PC-3 (cell line): ENCODE measurements at regions not wholly inside any gene's neighbourhood (a gene's known extent, or its start where the extent isn't known, plus 50 kb on each side); places are given as distances from the start of the nearest gene placed in this dataset.

Experiments
- ATAC-seq: fragments of 200-7000 bp; cut with Tn5 transposase; 2 replicates; pipeline ENCODE4 v1.9.1; 2020; ENCODE audit warnings: mild to moderate bottlenecking, moderate library complexity
- BruUV-seq: library from RNA; stranded (reverse); fragments of 400-500 nt; replicated peaks from 2 replicates; lab custom pipeline; 2021; lab: Mats Ljungman, UMichigan
- CTCF ChIA-PET: fragments of 300-600 bp; sonication (Branson Sonifier 250); formaldehyde crosslinking; loops from one replicate; lab custom pipeline; 2022; ENCODE audit warnings: antibody characterized with exemption; lab: Charles Lee
- POLR2A ChIA-PET: fragments of 300-600 bp; sonication (Branson Sonifier 250); formaldehyde crosslinking; loops from one replicate; lab custom pipeline; 2022; ENCODE audit warnings: antibody characterized with exemption; ENCODE audit not compliant: unreplicated experiment; lab: Charles Lee
- DNase-seq: peaks from one replicate; pipeline ENCODE4 v3.0.0-alpha.2; 2015
- H2AFZ ChIP-seq: fragments of 300-600 bp; sonication (generic); 2 replicates; pipeline ENCODE4 v1.6.0; 2016; ENCODE audit warnings: antibody characterized with exemption, low read length
- H3F3A ChIP-seq: fragments of 300-600 bp; sonication (generic); one replicate; pipeline ENCODE4 v1.6.0; 2017; ENCODE audit warnings: antibody characterized with exemption, low read length, control low read depth, mild to moderate bottlenecking; ENCODE audit not compliant: unreplicated experiment
- H3K27ac ChIP-seq: fragments of 300-600 bp; sonication (generic); 2 replicates; pipeline ENCODE4 v1.5.1; 2016; ENCODE audit warnings: mild to moderate bottlenecking, low read length
- H3K27me3 ChIP-seq: fragments of 300-600 bp; sonication (generic); 2 replicates; pipeline ENCODE4 v1.6.1; 2016; ENCODE audit warnings: low read length, mixed read lengths
- H3K36me3 ChIP-seq: fragments of 300-600 bp; sonication (generic); 2 replicates; pipeline ENCODE4 v1.6.1; 2016; ENCODE audit warnings: low read depth, mixed run types, low read length, mixed read lengths
- H3K4me1 ChIP-seq: fragments of 300-600 bp; sonication (generic); 2 replicates; pipeline ENCODE4 v1.5.1; 2016; ENCODE audit warnings: low read length; ENCODE audit not compliant: insufficient read depth
- H3K4me2 ChIP-seq: fragments of 300-600 bp; sonication (generic); 2 replicates; pipeline ENCODE4 v1.6.0; 2016; ENCODE audit warnings: low read length
- H3K4me3 ChIP-seq: fragments of 300-600 bp; sonication (generic); 2 replicates; pipeline ENCODE4 v1.5.1; 2016; ENCODE audit warnings: mild to moderate bottlenecking, low read length, mixed read lengths
- H3K79me2 ChIP-seq: fragments of 300-600 bp; sonication (generic); 2 replicates; pipeline ENCODE4 v1.6.1; 2017; ENCODE audit warnings: low read length, mixed read lengths
- H3K9ac ChIP-seq: fragments of 300-600 bp; sonication (generic); 2 replicates; pipeline ENCODE4 v1.6.0; 2016; ENCODE audit warnings: mild to moderate bottlenecking, low read length
- H3K9me2 ChIP-seq: fragments of 300-600 bp; sonication (generic); replicated peaks from 2 replicates; pipeline ENCODE4 v1.6.1; 2016; ENCODE audit warnings: mixed run types, low read length, mixed read lengths
- H3K9me3 ChIP-seq: fragments of 300-600 bp; sonication (generic); 2 replicates; pipeline ENCODE4 v1.6.1; 2016; ENCODE audit warnings: low read length, mixed read lengths
- H4K20me1 ChIP-seq: fragments of 300-600 bp; sonication (generic); 2 replicates; pipeline ENCODE4 v1.6.1; 2016; ENCODE audit warnings: low read length, mixed read lengths
- CTCF ChIP-seq: fragments of 300-600 bp; sonication (generic); conservative IDR thresholded peaks from 2 replicates; pipeline ENCODE4 v1.5.1; 2017; ENCODE audit warnings: antibody characterized with exemption, low read depth, mild to moderate bottlenecking, low read length
- EZH2 ChIP-seq: fragments of 300-600 bp; sonication (generic); IDR thresholded peaks from one replicate; pipeline ENCODE4 v1.6.1; 2017; ENCODE audit warnings: antibody characterized with exemption, mild to moderate bottlenecking, low read length; ENCODE audit not compliant: unreplicated experiment
- EZH2phosphoT487 ChIP-seq: fragments of 300-600 bp; sonication (generic); IDR thresholded peaks from 2 replicates; pipeline ENCODE4 v1.6.1; 2018; ENCODE audit warnings: mild to moderate bottlenecking, antibody characterized with exemption, low read length, borderline replicate concordance
- intact Hi-C: fragments of 100-400 bp; cut with micrococcal nuclease; formaldehyde crosslinking; loops from 2 replicates; pipeline ENCODE4 v1.9.0; 2023

DNA sequence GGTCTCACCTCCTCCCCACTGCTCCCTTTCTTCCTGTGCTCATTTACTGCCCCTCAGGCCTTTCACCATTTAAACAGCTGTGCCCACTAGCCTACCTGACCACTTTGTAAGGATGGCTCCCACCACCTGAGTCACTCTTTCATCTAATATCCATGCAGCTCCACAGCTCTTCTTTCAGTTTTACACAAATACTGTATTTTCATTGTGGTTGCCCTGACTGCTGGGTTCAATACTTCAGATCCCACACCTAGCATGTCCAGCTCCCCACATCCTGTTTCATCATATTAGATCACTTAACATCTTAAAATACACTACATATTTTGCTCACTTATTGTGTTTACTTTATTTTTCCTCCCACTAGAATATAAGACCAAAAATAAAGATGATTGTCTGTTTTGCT is 1110.6 kb downstream of the TSN start:
- H3K9me2 ChIP-seq, result no peaks in the 10 kb centered on the region
- TF ChIP-seq EZH2 (no peak), CTCF (no peak), EZH2phosphoT487 (no peak)
- CTCF ChIA-PET, result interaction anchor here (0.6 kb wide), 1 partner anchor 976 kb away, joined by 3 read pairs; no protein-coding TSS in a partner anchor

GRCh38 chr2:122867941-122868340 is 1112.5 kb downstream of the TSN start:
- H3K4me2 ChIP-seq, result no peak overlapping the region
- H3K9me2 ChIP-seq, result no peaks in the 10 kb centered on the region
- CTCF ChIA-PET, result no interaction called here
- H3K9ac ChIP-seq, result no peak overlapping the region
- H3K9me3 ChIP-seq, result no peaks in the 10 kb centered on the region
- H2AFZ ChIP-seq, result no peak overlapping the region; the same call in 1 of the 2 replicates
- DNase-seq (no peak), ATAC-seq (no peak)
- no peaks in the 10 kb centered on the region for H3F3A ChIP-seq
- H3K4me3 ChIP-seq, result no peak overlapping the region
- no peaks in the 10 kb centered on the region for H4K20me1 ChIP-seq
- H3K79me2 ChIP-seq, result no peaks in the 10 kb centered on the region
- peaks cover 7% of the 10 kb centered on the region for H3K4me1 ChIP-seq
- peak overlapping the region; percentile 20 for H3K27ac ChIP-seq
- BruUV-seq, result no TSS peak
- no peaks in the 10 kb centered on the region for H3K36me3 ChIP-seq
- POLR2A ChIA-PET, result no interaction called here
- H3K27me3 ChIP-seq, result no peaks in the 10 kb centered on the region
- intact Hi-C loops, result no loop called here
- no peak for TF ChIP-seq EZH2phosphoT487
- no peak for TF ChIP-seq EZH2
- no peak for TF ChIP-seq CTCF

More for the DNA sequence above, 1110.6 kb downstream of the TSN start:
- intact Hi-C loops, result no loop called here
- BruUV-seq, result no TSS peak
- no peaks in the 10 kb centered on the region for H3K9me3 ChIP-seq
- no peak overlapping the region for H3K27ac ChIP-seq
- no peak overlapping the region for H3K9ac ChIP-seq
- H3F3A ChIP-seq, result no peaks in the 10 kb centered on the region
- no peak overlapping the region for H2AFZ ChIP-seq
- peaks cover 7% of the 10 kb centered on the region for H3K4me1 ChIP-seq
- no peaks in the 10 kb centered on the region for H3K79me2 ChIP-seq
- H3K4me3 ChIP-seq, result no peak overlapping the region
- no peak for DNase-seq
- ATAC-seq, result no peak
- no peaks in the 10 kb centered on the region for H3K27me3 ChIP-seq
- POLR2A ChIA-PET, result no interaction called here
- H4K20me1 ChIP-seq, result no peaks in the 10 kb centered on the region
- H3K36me3 ChIP-seq, result no peaks in the 10 kb centered on the region
- no peak overlapping the region for H3K4me2 ChIP-seq

DNA sequence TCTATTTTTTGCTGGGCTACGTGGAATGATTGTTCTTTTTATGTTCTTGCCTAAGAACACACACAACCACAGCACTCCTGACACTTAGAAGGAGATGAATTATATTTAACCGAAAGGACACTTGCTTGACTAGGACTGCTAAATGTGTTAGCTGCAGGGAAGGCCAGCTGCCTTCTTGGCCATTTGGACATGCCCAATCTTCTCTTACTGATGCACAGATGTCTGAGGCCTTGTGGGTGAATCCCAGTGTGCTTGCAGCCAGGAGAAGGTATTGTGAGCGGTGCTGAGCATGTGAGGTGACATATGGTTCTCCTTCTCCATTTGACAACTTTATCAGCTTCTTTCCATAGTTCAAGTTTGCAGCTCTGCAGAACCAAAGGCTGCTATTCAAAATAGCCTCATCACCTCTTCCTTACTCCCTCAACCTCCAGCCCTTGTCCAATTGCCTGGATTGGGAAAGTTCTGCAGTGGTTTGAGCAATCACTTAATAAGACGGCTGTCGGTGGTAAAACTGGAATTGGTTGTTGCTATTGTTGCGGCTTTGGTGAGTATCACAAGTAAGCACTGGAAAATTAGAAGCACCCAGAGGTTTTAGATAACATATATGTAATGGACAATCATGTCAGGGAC is 1113.3 kb downstream of the TSN start:
- intact Hi-C loops, result no loop called here
- Histone ChIP-seq H3K4me1 (peaks cover 7% of the 10 kb centered on the region), H3K4me2 (no peak overlapping the region), H3K9ac (no peak overlapping the region), H3K4me3 (no peak overlapping the region), H3K79me2 (no peaks in the 10 kb centered on the region), H3K27me3 (no peaks in the 10 kb centered on the region), H3K9me3 (no peaks in the 10 kb centered on the region), H3F3A (no peaks in the 10 kb centered on the region), H3K9me2 (no peaks in the 10 kb centered on the region), H3K27ac (no peak overlapping the region), H4K20me1 (no peaks in the 10 kb centered on the region), H3K36me3 (no peaks in the 10 kb centered on the region), H2AFZ (no peak overlapping the region)
- TF ChIP-seq EZH2 (no peak), CTCF (no peak), EZH2phosphoT487 (no peak)
- no peak for DNase-seq
- no peak for ATAC-seq
- ChIA-PET CTCF (no interaction called here), POLR2A (no interaction called here)
- BruUV-seq, result no TSS peak
